Lung microvascular endothelial cell (primary cell): ENCODE measurements at regions not wholly inside any gene's neighbourhood (a gene's known extent, or its start where the extent isn't known, plus 50 kb on each side); places are given as distances from the start of the nearest gene placed in this dataset.
"Not testable (repeated sequence)": the region's sequence is repeated elsewhere in the genome, so short reads cannot be mapped to it uniquely, and the experiment has no call there.

ENCODE experiments used
- DNase-seq, 2 donors: peaks; one replicate each; pipeline versions ENCODE4 v3.0.0 to v3.0.0-alpha.2; 2010; ENCODE audit warnings: low read depth in 2 of 2

GRCh38 chr15:21261965-21262850, 178.1 kb downstream of the POTEB3 start:
- no peak for DNase-seq

- DNase-seq: no peak
Observed at GRCh38 chr15:21261396-21261964, 178.8 kb downstream of the POTEB3 start.

GRCh38 chr15:21260966-21261395, 179.3 kb downstream of the POTEB3 start:
- DNase-seq: no peak

- DNase-seq: not testable (repeated sequence)
Observed at GRCh38 chr15:21258635-21259034, 181.7 kb downstream of the POTEB3 start.

GRCh38 chr15:21249508-21250019, 190.7 kb downstream of the POTEB3 start:
- not testable (repeated sequence) for DNase-seq
